WTC11 (cell line): ENCODE measurements at regions not wholly inside any gene's neighbourhood (a gene's known extent, or its start where the extent isn't known, plus 50 kb on each side); places are given as distances from the start of the nearest gene placed in this dataset.

Experiments used
- ATAC-seq: fragments of 200-7000 bp; cut with Tn5 transposase; 2 replicates; pipeline ENCODE4 v1.10.0; 2021; ENCODE audit warnings: mild to moderate bottlenecking, moderate library complexity
- CTCF ChIA-PET: fragments of 300-600 bp; sonication (Branson Sonifier 250); formaldehyde crosslinking; loops from one replicate; lab custom pipeline; 2021; ENCODE audit warnings: antibody characterized with exemption; lab: Charles Lee
- POLR2A ChIA-PET: fragments of 350-600 bp; sonication (Branson Sonifier 250); formaldehyde crosslinking; loops from one replicate; lab custom pipeline; 2021; ENCODE audit warnings: antibody characterized with exemption; lab: Charles Lee
- DNase-seq: peaks from one replicate; pipeline ENCODE4 v3.0.0; 2021; ENCODE audit warnings: low spot score
- H3K27ac Mint-ChIP-seq: 2 replicates; pipeline ENCODE4 v1.8.0; 2021; ENCODE audit warnings: mixed read lengths
- H3K27me3 Mint-ChIP-seq: 2 replicates; pipeline ENCODE4 v1.8.0; 2021; ENCODE audit warnings: low read depth, mild to moderate bottlenecking, moderate library complexity, mixed read lengths
- H3K36me3 Mint-ChIP-seq: 2 replicates; pipeline ENCODE4 v1.8.0; 2021; ENCODE audit warnings: mixed read lengths
- H3K4me1 Mint-ChIP-seq: 2 replicates; pipeline ENCODE4 v1.8.0; 2022; ENCODE audit warnings: mixed read lengths
- H3K4me3 Mint-ChIP-seq: 2 replicates; pipeline ENCODE4 v1.8.0; 2021; ENCODE audit warnings: mild to moderate bottlenecking, moderate library complexity, mixed read lengths
- H3K9me3 Mint-ChIP-seq: 2 replicates; pipeline ENCODE4 v1.8.0; 2021; ENCODE audit warnings: mixed read lengths
- ETV6 ChIP-seq: sonication (generic); formaldehyde crosslinking; IDR thresholded peaks from 2 replicates; pipeline ENCODE4 v1.8.1; 2022; ENCODE audit warnings: mild to moderate bottlenecking, missing genetic modification reagents
- HMGA2 ChIP-seq: fragments of 250-450 bp; sonication (Bioruptor Pico); IDR thresholded peaks from 2 replicates; pipeline ENCODE4 v1.4.0; 2021; ENCODE audit warnings: mild to moderate bottlenecking, moderate library complexity
- MXD4 ChIP-seq: fragments of 250-450 bp; sonication (Bioruptor Pico); IDR thresholded peaks from 2 replicates; pipeline ENCODE4 v1.8.0; 2021; ENCODE audit warnings: mild to moderate bottlenecking, moderate library complexity, borderline replicate concordance
- TP53 ChIP-seq: sonication (generic); formaldehyde crosslinking; IDR thresholded peaks from 2 replicates; pipeline ENCODE4 v1.8.1; 2023; ENCODE audit warnings: mild to moderate bottlenecking, missing genetic modification reagents
- TF ChIP-seq, protein P1 (sequence below): sonication (generic); formaldehyde crosslinking; IDR thresholded peaks from 2 replicates; pipeline ENCODE4 v1.8.1; 2022; ENCODE audit warnings: mild to moderate bottlenecking, missing genetic modification reagents, moderate library complexity, borderline replicate concordance
- TF ChIP-seq, protein P2 (sequence below): sonication (generic); formaldehyde crosslinking; IDR thresholded peaks from 2 replicates; pipeline ENCODE4 v1.8.0; 2022; ENCODE audit warnings: missing genetic modification reagents
- TF ChIP-seq, protein P3 (sequence below): sonication (generic); formaldehyde crosslinking; IDR thresholded peaks from 2 replicates; pipeline ENCODE4 v1.8.1; 2023; ENCODE audit warnings: mild to moderate bottlenecking, missing genetic modification reagents, moderate library complexity
- TF ChIP-seq, protein P4 (sequence below): fragments of 250-450 bp; sonication (Bioruptor Pico); IDR thresholded peaks from 2 replicates; pipeline ENCODE4 v1.9.0; 2021; ENCODE audit warnings: mild to moderate bottlenecking, borderline replicate concordance
- TF ChIP-seq, protein P5 (sequence below): fragments of 250-450 bp; sonication (Bioruptor Pico); IDR thresholded peaks from 2 replicates; pipeline ENCODE4 v2.1.2; 2022; ENCODE audit warnings: mild to moderate bottlenecking, moderate library complexity

DNA sequence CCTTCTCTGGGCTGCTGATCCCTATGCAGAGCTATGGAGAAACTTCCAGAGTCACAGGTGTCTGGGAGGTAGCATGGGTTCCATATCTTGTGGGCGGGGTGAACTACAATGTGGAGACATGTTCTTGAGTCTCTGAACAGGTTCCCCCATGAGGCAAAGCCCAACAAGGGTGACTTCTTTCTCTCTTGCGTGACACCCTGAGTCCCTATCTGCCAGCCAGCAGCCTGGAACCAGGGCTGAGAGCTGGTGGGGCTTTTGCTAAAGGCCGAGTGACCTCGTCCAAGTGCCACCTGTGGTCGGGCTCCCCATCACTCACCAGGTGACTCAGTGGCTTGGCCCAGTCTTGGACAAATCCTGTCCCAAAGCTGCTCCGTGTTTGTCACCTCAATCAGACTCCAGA lies 88.0 kb upstream of the ZNF536 start (continued):
- TF ChIP-seq, protein P1, sequence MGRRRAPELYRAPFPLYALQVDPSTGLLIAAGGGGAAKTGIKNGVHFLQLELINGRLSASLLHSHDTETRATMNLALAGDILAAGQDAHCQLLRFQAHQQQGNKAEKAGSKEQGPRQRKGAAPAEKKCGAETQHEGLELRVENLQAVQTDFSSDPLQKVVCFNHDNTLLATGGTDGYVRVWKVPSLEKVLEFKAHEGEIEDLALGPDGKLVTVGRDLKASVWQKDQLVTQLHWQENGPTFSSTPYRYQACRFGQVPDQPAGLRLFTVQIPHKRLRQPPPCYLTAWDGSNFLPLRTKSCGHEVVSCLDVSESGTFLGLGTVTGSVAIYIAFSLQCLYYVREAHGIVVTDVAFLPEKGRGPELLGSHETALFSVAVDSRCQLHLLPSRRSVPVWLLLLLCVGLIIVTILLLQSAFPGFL (CRISPR knock-in tag) = no peak

DNA sequence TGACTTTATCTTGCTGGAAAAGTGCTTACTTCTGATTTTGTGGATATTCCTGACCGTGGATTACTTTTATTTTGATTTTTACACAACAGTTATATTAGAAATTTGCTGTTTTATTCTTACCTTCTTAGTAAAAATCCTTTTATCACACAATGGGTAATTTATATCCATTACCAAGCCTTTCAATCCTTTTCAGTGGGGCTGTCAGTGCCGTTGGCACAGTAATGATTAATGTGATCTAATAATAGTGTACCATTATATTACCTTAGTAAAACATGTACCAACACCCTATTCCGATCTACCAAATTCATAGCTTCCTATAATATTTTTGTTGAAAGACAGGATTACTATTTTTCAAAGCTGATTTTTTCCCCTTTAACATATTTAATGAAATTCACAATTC lies 87.3 kb upstream of the ZNF536 start:
- CTCF ChIA-PET = no interaction called here
- Mint-ChIP-seq H3K4me1 (peaks cover 31% of the 10 kb centered on the region), H3K27ac (no peak overlapping the region), H3K27me3 (peaks cover 2% of the 10 kb centered on the region; the same call in 1 of the 2 replicates)
- ATAC-seq (no peak), DNase-seq (no peak)
- POLR2A ChIA-PET = interaction anchor here (0.6 kb wide), 1 partner anchor 212 kb away, joined by 3 read pairs; no protein-coding TSS in a partner anchor
- no peak for TF ChIP-seq ETV6
- no peak for TF ChIP-seq MXD4
- TF ChIP-seq, protein P1 (CRISPR knock-in tag) = no peak
- TF ChIP-seq TP53 (CRISPR knock-in tag) = no peak
- TF ChIP-seq, protein P2, sequence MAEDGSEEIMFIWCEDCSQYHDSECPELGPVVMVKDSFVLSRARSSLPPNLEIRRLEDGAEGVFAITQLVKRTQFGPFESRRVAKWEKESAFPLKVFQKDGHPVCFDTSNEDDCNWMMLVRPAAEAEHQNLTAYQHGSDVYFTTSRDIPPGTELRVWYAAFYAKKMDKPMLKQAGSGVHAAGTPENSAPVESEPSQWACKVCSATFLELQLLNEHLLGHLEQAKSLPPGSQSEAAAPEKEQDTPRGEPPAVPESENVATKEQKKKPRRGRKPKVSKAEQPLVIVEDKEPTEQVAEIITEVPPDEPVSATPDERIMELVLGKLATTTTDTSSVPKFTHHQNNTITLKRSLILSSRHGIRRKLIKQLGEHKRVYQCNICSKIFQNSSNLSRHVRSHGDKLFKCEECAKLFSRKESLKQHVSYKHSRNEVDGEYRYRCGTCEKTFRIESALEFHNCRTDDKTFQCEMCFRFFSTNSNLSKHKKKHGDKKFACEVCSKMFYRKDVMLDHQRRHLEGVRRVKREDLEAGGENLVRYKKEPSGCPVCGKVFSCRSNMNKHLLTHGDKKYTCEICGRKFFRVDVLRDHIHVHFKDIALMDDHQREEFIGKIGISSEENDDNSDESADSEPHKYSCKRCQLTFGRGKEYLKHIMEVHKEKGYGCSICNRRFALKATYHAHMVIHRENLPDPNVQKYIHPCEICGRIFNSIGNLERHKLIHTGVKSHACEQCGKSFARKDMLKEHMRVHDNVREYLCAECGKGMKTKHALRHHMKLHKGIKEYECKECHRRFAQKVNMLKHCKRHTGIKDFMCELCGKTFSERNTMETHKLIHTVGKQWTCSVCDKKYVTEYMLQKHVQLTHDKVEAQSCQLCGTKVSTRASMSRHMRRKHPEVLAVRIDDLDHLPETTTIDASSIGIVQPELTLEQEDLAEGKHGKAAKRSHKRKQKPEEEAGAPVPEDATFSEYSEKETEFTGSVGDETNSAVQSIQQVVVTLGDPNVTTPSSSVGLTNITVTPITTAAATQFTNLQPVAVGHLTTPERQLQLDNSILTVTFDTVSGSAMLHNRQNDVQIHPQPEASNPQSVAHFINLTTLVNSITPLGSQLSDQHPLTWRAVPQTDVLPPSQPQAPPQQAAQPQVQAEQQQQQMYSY (CRISPR knock-in tag) = no peak
- TF ChIP-seq, protein P3, sequence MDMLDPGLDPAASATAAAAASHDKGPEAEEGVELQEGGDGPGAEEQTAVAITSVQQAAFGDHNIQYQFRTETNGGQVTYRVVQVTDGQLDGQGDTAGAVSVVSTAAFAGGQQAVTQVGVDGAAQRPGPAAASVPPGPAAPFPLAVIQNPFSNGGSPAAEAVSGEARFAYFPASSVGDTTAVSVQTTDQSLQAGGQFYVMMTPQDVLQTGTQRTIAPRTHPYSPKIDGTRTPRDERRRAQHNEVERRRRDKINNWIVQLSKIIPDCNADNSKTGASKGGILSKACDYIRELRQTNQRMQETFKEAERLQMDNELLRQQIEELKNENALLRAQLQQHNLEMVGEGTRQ (CRISPR knock-in tag) = no peak
- TF ChIP-seq HMGA2 (CRISPR knock-in tag) = no peak
- TF ChIP-seq, protein P4, sequence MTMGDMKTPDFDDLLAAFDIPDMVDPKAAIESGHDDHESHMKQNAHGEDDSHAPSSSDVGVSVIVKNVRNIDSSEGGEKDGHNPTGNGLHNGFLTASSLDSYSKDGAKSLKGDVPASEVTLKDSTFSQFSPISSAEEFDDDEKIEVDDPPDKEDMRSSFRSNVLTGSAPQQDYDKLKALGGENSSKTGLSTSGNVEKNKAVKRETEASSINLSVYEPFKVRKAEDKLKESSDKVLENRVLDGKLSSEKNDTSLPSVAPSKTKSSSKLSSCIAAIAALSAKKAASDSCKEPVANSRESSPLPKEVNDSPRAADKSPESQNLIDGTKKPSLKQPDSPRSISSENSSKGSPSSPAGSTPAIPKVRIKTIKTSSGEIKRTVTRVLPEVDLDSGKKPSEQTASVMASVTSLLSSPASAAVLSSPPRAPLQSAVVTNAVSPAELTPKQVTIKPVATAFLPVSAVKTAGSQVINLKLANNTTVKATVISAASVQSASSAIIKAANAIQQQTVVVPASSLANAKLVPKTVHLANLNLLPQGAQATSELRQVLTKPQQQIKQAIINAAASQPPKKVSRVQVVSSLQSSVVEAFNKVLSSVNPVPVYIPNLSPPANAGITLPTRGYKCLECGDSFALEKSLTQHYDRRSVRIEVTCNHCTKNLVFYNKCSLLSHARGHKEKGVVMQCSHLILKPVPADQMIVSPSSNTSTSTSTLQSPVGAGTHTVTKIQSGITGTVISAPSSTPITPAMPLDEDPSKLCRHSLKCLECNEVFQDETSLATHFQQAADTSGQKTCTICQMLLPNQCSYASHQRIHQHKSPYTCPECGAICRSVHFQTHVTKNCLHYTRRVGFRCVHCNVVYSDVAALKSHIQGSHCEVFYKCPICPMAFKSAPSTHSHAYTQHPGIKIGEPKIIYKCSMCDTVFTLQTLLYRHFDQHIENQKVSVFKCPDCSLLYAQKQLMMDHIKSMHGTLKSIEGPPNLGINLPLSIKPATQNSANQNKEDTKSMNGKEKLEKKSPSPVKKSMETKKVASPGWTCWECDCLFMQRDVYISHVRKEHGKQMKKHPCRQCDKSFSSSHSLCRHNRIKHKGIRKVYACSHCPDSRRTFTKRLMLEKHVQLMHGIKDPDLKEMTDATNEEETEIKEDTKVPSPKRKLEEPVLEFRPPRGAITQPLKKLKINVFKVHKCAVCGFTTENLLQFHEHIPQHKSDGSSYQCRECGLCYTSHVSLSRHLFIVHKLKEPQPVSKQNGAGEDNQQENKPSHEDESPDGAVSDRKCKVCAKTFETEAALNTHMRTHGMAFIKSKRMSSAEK (CRISPR knock-in tag) = no peak
- TF ChIP-seq, all 79 proteins: peak for 0
- no peaks in the 10 kb centered on the region for H3K36me3 Mint-ChIP-seq
- H3K4me3 Mint-ChIP-seq = no peak overlapping the region
- peaks cover 4% of the 10 kb centered on the region; the same call in 1 of the 2 replicates for H3K9me3 Mint-ChIP-seq

DNA sequence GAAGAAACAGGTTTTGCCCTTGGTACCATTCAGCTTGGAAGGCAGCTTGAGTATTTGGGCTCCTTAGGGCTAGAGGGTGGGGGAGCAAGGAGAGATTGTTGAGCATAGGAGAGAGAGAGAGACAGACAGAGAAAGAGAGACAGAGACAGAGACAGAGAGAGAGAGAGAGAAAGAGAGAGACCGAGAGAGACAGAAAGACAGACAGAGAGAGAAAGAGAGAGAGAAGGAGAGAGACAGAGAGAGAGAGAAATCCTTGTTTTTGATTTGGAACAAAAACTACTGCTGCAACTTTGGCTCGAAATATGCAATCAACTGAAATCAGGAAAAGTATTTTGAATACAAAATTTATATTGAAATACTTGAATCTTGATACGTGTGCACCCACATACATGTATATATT lies 85.8 kb upstream of the ZNF536 start:
- no peaks in the 10 kb centered on the region for H3K36me3 Mint-ChIP-seq
- ATAC-seq (no peak), DNase-seq (no peak)
- POLR2A ChIA-PET = no interaction called here
- CTCF ChIA-PET = no interaction called here
- peaks cover 12% of the 10 kb centered on the region; the same call in 1 of the 2 replicates for H3K9me3 Mint-ChIP-seq
- TF ChIP-seq, protein P5, sequence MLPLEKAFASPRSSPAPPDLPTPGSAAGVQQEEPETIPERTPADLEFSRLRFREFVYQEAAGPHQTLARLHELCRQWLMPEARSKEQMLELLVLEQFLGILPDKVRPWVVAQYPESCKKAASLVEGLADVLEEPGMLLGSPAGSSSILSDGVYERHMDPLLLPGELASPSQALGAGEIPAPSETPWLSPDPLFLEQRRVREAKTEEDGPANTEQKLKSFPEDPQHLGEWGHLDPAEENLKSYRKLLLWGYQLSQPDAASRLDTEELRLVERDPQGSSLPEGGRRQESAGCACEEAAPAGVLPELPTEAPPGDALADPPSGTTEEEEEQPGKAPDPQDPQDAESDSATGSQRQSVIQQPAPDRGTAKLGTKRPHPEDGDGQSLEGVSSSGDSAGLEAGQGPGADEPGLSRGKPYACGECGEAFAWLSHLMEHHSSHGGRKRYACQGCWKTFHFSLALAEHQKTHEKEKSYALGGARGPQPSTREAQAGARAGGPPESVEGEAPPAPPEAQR (CRISPR knock-in tag) = no peak
- TF ChIP-seq, all 79 proteins: peak for 0
- no peak overlapping the region for H3K4me3 Mint-ChIP-seq
- H3K27me3 Mint-ChIP-seq = no peaks in the 10 kb centered on the region
- H3K4me1 Mint-ChIP-seq = peaks cover 31% of the 10 kb centered on the region
- H3K27ac Mint-ChIP-seq = no peak overlapping the region
